Stimulated activated CD4-positive, alpha-beta T cell treated with anti-CD3 and anti-CD28 coated beads, Interleukin-1b, Interleukin-23, amount 100 ng/mL, for 24 hours (primary cell): ENCODE measurements at regions not wholly inside any gene's neighbourhood (a gene's known extent, or its start where the extent isn't known, plus 50 kb on each side); places are given as distances from the start of the nearest gene placed in this dataset.
"Not testable (repeated sequence)": the region's sequence is repeated elsewhere in the genome, so short reads cannot be mapped to it uniquely, and the experiment has no call there.

Source experiments
- DNase-seq, 4 experiments: peaks; one replicate each; pipeline ENCODE4 v3.0.0-alpha.2; 2020; ENCODE audit warnings: low read depth in 4 of 4, low spot score in 1 of 4

DNA sequence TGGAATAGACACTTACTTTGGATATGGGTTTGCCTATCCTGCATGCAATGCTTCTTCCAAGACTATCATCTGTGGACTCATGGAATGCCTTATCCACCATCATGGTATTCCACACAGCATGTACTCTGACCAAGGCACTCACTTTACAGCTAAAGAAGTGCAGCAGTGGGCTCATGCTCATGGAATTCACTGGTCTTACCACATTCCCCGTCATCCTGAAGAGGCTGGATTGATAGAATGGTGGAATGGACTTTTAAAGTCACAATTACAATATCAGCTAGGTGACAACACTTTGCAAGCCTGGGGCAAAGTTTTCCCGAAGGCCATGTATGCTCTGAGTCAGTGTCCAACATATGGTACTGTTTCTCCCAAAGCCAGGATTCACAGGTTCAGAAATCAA, 199.1 kb downstream of the GJA1 start:
- not testable (repeated sequence) for DNase-seq

DNA sequence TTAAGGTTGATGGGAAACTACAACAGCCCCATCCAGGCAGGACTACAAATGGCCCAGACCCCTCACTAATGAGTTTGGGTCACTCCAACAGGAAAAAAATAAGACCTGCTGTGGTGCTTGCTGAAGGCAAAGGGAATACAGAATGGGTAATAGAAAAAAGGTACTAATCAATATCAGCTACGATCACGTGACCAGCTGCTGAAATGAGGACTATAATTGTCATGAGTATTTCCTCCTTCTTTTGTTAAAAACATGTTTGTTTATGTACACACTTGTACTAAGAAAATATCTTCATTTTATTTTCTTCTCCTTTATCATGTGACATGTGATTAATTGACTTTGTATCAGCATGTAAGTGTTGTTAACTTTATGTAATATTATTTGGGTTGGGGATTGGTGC, 199.9 kb downstream of the GJA1 start:
- DNase-seq = no peak

DNA sequence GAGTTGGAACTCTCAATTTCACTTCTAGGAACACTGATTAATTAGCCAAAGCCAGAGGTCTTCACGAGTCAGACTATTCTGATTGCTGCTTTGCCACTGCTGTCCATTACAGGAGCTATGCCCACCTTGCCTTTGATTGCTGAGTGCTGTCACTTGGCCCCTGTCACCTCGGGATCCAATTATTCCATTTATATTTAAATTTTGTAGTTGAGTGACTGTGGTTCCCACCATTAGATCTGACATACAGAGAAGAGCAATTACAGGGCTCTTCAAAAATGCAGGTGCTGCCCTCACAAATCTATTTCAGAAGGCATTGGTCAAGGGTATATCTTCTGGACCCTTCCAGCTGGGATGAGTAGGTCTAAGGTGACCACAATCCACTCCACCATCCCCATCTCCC, 200.8 kb downstream of the GJA1 start:
- DNase-seq = not testable (repeated sequence)

DNA sequence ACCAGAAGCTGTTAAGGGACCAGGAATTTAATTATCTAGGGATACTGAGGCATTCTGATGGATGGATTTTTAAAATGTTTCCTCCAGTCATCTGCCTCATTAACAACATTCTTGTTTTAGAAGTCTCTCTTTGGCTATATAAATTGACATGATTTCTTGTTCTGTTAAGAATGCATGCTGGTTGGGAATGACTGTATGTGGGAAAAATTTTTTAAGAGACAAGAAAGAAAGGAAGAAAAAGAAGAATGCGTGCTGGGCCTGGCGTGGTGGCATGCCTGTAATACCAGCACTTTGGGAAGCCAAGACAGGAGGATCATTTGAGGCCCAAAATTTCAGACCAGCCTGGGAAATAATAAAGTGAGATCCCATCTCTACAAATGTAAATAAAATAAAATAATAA, 203.6 kb downstream of the GJA1 start:
- DNase-seq = no peak

DNA sequence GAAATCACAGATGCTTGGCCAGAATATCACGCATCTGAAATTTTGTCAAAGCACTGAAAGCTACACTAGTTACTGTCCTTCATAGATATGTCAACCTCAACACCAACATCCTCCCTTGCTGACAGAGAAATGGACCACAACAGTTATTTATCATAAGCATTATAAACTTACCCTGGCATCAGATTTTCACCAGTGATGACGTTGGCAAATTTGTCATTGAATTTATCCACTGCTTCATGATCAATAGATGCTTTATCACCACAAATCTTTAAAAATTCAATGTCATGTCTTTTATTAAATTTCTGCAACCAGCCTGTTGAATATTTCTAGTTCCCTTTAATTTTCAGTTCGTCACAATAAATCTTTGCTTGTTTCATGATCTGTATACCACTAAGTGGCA, 205.7 kb downstream of the GJA1 start:
- DNase-seq = no peak

DNA sequence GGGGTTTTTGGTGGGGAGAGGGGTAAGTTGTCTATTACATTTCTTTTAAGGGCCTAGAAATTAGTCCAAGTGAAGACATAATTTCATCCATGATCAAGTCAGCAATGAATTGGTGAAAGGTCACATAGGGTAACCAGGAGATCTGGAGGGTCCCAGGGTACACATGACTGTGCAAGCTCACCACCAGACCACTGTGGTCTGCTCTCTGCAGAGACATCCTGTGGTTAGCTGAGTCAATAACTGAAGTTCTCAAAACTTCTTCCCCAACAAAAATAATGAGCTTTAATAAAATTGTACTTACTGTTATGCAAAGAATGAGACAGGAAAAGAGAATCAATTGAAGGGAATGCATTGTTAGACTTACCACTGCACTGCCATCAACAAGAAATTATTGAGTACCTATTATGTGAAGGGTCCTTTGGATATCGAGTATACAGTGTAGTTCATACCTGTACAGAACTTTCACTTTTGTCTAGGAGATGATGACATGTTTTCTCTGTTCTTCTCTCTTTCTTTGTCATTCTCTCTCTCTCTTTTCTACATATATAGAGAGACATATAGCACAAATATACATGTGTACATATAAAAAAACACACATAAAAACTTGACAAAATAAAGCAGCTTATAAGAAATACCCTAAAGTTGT, 209.8 kb downstream of the GJA1 start:
- DNase-seq = no peak

DNA sequence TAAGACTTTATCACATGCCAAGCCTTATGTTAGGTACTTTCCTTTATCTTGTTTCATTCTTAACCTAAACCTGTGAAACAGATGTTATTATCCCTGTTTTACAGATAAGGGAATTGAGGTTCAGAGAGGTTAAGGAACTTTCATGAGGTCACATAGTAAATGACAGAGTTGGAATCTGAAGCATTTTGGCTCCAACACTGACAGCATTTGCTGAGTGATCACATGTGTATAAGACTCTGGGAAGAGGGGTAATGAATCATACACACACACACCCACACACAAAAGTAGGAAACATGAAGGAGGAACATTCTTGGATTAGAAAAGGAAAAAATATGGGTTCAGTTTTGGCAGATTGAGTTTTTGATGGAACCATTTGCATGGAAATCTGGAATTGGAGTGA, 212.5 kb downstream of the GJA1 start:
- no peak for DNase-seq

DNA sequence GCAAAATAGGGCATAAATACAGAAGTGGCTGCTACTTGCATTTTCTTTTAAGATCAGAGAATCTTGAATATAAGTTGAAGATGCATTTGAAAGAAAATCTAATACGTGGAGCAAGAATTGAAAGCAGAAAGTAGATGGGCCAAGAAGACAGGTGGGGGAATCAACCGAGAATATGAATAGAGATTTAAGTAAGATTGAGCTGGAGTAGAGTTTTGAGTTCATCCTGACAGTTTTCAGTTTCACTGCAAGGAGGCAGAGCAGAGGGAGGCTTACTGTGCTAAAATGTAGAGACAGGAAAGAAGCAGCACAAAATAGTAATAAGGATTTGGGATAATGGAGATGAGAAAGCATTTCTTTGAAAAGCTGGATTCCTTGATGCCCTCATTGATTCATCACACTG, 214.5 kb downstream of the GJA1 start:
- no peak for DNase-seq

DNA sequence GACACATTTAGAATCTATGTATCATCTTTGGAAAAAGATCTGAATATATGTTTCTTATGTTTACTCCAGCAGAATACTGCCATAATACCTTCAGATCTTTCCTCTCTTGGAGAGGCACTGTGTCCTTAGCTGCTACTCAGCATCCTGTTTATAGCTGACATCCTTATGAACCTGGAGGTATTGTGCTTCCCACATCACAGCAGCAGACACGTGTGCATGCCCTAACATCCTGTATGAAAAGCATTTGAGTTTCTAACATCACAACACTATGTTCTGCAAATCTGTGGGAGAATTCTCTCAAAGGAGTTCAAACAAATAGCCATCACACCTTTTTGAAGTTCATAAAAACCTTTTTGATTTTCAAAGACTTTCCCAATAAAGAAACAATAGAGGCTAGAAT, 216.0 kb downstream of the GJA1 start:
- no peak for DNase-seq

DNA sequence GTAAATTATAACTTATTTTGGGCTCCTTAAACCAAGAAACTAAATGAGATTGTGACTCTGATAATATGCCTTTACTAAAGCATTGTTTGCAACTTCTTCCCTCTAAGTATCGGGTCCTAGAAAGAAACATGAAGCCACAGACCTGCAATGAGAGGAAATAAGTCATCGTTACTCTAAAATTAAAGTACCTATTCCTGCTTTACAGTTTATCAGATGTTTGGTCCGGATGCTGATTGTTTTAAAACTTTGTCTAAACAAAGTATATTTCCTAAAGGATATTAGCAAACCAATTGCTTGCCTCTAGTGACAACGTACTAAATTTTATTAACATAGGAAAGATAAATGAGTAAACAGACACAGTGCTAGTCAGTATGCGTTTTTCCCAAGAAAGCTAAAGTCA, 216.8 kb downstream of the GJA1 start:
- DNase-seq = no peak

DNA sequence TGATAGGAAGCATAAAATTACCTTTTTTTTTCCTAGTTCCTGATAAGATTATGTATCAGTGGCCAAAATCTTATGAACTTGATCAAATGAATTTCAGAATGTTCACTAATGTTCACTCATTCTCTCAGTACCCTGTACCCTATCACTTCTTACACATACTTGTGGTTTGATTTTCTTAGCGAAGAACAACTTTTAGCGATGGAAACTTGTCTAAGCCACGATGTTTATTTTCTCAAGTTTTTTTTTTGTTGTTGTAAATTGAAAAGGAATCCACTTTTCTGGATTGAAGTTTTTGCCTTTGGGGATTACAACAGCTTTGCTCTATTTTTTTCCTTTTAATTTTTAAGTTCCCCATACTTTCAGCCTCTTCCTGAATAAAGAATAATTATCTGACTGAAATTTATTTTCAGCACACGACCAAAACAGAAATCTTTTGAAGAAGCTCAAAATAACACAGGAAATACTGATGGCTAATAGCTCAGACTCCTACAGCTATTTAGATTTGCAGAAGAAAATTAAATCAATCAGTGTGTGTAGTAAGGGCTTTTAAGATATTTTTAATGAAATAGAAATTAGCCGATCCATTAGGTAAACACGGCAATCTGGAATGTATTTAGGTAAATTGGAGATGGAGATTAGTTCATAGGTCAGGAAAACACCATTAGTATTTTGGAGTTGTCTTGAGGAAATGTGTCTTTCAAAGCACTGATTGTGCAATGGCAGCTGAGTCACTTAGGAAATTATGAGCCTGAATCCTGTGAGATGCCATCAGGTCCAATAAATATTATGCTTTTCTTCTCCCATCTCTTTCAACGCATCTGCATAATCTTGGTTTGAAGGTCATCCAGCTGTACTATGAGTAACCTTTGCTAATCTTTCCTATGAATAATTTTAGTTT, 217.5 kb downstream of the GJA1 start:
- DNase-seq = no peak

DNA sequence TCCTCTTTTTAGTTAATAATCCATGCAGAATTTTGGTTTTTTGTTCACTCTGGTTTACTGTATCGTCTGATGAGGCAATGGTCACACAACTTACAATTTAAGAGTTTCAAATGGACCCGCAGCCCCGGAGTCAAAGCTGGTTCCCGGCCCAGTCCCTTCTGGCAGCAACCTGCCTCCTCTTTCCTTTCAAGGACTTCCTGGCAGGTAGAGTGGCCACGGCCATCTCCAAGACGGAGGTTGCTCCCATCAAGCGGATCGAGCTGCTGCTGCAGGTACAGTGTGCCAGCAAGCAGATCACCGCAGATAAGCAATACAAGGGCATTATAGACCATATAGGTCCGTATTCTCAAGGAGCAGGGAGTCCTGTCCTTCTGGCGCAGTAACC, 218.2 kb downstream of the GJA1 start:
- DNase-seq = no peak

DNA sequence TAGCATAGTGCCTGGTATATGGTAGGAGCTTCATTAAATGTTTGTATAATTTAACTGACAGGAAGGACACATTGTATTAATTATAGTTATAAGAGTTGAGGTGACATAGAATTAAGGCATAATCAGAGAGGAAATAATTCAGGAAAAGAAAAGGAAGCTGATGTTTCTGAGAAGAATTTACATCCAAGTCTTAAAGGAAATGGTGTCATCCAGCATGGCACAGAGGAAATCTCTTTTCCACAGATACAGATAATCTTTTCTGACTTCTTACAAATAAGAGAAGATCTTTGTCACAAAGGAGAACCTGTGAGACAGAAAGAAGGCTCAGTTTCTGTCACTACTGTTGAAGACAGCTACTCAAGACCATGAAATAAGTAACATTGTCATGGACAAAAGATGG, 222.5 kb downstream of the GJA1 start:
- DNase-seq = no peak

DNA sequence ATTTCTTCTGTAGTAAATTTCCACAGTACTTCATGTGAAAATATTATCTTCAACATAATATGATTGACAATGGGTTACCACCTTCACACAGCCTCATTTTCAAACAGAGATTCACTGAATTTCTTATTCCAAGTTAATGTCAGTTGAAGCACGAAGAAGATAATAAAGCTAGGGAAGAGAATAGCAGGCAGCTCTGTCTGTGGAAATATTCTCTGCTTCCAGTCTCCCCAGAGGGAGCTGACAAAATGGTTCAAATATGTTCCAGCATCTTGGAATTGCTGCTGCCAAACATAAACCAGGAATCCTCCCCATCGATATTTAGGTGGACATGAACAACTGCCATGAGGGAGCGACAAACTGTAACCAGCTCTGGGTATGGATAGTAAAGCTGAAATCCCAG, 224.8 kb downstream of the GJA1 start:
- no peak for DNase-seq

DNA sequence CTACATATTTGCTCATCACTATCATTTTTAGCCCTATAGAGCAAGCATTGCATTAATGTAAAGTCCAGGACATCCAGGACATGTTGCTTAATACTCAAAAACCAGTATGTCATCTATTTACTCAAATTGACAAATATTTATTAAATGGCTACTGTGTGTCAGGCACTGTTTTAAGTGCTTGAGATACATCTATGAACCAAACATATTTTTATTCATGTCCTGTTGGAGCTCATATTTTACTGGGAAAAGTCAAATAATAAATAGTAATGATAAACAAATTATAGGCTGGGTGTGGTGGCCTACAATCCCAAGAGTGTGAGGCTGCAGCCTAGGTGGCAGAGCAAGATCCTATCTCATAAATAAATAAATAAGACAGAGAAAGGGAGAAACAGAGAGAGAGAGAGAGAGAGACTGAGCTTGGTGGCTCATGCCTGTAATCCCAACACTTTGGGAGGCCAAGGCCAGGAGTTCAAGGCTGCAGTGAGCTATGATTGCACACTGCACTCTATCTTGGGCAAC, 227.9 kb downstream of the GJA1 start:
- DNase-seq = no peak

DNA sequence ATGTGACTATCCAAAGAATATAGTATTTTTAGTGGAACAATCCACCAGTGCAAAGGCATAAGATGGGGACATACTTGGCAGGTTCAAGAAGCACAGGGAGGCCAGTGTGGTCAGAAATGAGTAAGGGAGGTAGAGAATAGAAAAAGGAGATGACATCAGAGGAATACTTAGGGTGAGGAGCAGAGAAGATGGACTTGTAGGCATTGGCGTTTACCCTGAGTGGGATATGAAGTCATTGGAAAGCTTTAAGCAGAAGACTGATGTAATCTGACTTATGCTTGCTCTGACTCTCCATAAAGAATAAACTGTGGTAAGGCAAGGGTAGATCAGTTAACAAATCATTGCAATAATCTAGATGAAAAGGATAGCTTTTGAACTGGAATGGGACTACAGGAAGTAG, 228.7 kb downstream of the GJA1 start:
- DNase-seq = no peak

DNA sequence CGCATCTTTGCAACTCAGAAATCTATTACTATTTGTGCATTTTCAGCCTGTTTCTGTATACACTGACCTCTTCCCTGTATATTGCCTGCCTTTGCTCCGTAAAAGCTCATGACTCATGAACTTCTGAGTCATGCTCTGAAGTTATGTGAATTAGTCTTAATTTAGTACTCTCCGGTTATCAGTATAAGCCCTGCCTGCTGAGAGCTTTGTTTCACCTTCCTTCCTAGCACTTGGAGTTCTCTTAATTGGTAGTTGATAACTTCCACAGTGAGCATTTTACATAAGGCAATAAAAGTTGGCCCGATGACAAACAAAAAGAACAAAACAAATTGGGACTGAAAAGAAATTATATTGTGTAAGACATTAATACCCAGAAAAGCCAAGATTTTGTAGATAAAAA, 231.4 kb downstream of the GJA1 start:
- no peak for DNase-seq

DNA sequence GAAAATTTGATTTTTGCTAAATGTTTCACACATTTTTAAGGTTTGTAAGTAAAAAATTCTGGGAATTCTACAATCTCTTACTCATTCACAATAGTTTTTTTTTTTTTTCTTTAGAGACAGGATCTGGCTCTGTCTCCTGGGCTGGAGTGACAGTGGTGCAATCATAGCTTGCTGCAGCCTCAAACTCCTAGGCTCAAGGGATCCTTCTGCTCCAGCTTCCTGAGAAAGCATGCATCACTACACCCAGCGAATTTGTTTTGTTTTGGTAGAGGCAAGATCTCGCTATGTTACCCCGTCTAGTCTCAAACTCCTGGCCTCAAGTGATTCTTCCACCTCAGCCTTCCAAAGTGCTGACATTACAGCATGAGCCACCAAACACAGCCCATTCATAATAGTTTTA, 232.8 kb downstream of the GJA1 start:
- no peak for DNase-seq

DNA sequence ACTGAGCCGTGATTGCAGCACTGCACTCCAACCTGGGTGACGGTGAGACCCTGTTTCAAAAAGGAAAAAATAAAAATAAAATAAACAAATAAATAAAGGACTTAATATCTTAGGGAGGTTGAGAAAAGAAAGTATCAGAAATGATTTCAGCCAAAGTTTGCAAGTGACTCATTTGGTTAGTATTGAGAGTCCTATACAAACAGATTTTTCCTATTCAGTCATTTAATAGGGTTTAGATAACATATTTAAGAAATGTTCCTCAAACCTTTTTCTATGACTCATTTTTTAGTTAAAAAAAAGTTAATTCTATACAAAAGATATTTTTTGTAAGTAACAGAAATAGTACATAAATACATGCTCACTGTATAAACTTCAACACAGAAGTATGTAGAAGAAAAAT, 235.1 kb downstream of the GJA1 start:
- no peak for DNase-seq

DNA sequence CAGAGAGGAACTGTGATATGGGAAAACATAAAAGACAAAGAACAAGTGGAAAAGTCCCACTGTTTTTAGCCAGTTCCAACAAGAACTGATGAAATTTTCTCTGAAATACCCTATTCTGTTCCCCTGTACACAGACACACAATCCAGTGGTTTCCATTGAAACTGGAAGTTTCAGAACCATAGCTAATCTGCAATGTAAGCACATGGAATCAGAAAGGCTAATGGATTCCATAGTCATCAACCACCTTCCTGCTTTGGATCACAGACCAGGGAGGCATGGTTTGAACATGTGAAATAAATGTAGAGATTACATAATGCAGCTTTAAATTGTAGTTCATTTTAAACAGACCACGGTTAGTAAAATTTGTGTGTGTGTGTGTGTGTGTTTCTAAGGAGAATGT, 242.1 kb downstream of the GJA1 start:
- DNase-seq = no peak

DNA sequence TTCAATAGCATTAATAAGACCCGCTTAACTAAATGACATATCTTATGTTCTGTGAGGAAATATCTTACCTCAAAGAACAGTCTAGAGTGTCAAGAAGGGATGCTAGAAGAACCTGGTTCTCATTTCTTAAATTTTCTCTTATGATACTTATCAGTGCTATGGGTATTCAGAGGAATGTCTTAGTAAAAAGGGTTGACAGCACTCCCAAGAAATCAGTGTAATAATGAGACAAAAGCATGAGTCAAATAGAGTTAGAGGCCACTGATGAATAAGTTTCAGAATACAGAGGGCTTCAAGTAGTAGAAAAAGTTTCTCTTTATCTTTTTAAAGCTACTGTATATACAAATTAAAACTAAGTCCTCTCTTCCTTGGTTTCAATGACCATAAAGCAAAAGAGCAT, 242.8 kb downstream of the GJA1 start:
- DNase-seq = no peak

DNA sequence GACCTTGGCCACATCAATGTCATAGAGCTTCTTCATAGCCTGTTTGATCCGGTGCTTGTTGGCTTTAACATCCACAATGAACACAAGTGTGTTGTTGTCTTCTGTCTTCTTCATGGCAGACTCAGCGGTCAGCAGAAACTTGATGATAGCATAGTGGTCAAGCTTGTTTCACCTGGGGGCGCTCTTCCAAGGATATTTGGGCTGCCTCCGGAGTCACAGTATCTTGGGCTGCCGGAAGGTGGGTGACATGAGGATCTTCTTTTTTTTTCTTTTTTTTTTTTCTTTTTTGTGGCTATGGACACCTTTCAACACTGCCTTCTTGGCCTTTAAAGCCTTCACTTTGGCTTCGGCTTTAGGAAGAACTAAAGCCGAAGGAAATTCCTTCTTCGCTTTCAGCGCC, 244.6 kb downstream of the GJA1 start:
- no peak for DNase-seq

DNA sequence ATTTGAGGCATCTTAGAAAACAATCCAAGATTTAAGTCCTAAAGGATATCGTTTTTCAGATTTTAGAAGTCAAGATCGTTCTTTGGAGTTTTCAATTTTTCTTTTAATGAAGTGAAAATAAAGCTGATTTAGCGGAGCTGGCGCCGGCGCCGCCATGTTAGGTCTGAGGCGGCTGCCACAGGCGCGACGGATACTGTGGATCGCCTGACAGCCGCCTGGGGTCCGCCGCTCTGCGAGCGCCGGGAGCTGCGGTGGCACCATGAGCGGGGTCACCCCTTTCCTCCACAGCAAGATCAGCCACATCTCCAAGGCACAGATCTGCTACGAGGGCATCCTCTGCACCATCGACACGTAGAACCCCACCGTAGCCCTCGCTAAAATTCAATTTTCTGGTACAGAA, 247.2 kb downstream of the GJA1 start:
- DNase-seq = no peak
